Trophoblast cell (in vitro differentiated cells and primary cell): ENCODE measurements at regions not wholly inside any gene's neighbourhood (a gene's known extent, or its start where the extent isn't known, plus 50 kb on each side); places are given as distances from the start of the nearest gene placed in this dataset.
"Not testable (repeated sequence)": the region's sequence is repeated elsewhere in the genome, so short reads cannot be mapped to it uniquely, and the experiment has no call there.

Source experiments
- DNase-seq, 2 donors: peaks; one replicate each; pipeline ENCODE4 v3.0.0-alpha.2; 2016
- H2AFZ ChIP-seq: 2 replicates; pipeline ENCODE4 v1.6.1; 2013; ENCODE audit warnings: low read length, moderate library complexity, mild to moderate bottlenecking; ENCODE audit not compliant: insufficient read depth, poor library complexity
- H2AK5ac ChIP-seq: 2 replicates; pipeline ENCODE4 v1.6.1; 2013; ENCODE audit warnings: mild to moderate bottlenecking, low read length
- H2BK120ac ChIP-seq: 2 replicates; pipeline ENCODE4 v1.6.1; 2013; ENCODE audit warnings: low read length, mild to moderate bottlenecking, moderate library complexity; ENCODE audit not compliant: insufficient read depth, poor library complexity
- H2BK12ac ChIP-seq: 2 replicates; pipeline ENCODE4 v1.6.1; 2013; ENCODE audit warnings: mild to moderate bottlenecking, low read length, moderate library complexity
- H2BK5ac ChIP-seq: 2 replicates; pipeline ENCODE4 v1.6.1; 2013; ENCODE audit warnings: low read length, low read depth, moderate library complexity, mild to moderate bottlenecking; ENCODE audit not compliant: poor library complexity
- H3K14ac ChIP-seq: 2 replicates; pipeline ENCODE4 v1.6.1; 2013; ENCODE audit warnings: mild to moderate bottlenecking, low read length
- H3K18ac ChIP-seq: 2 replicates; pipeline ENCODE4 v1.6.1; 2013; ENCODE audit warnings: mild to moderate bottlenecking, low read length
- H3K23ac ChIP-seq: 2 replicates; pipeline ENCODE4 v1.6.1; 2013; ENCODE audit warnings: low read length
- H3K27ac ChIP-seq: 2 replicates; pipeline ENCODE4 v1.5.1; 2013; ENCODE audit warnings: low read depth, mild to moderate bottlenecking, inconsistent platforms, low read length, moderate library complexity
- H3K27me3 ChIP-seq: 2 replicates; pipeline ENCODE4 v1.6.1; 2013; ENCODE audit warnings: inconsistent platforms, mild to moderate bottlenecking, low read length, moderate library complexity; ENCODE audit not compliant: insufficient read depth
- H3K36me3 ChIP-seq, 2 experiments: 1 replicate in 1 of 2; 2 replicates in 1 of 2; pipeline ENCODE4 v1.6.1; 2013; ENCODE audit warnings: low read length in 2 of 2, mild to moderate bottlenecking in 2 of 2, moderate library complexity in 1 of 2; ENCODE audit not compliant: insufficient read depth in 2 of 2, control insufficient read depth in 1 of 2
- H3K4ac ChIP-seq: 2 replicates; pipeline ENCODE4 v1.6.1; 2013; ENCODE audit warnings: low read depth, mild to moderate bottlenecking, low read length, moderate library complexity
- H3K4me1 ChIP-seq, 2 experiments: 1 replicate in 1 of 2; 2 replicates in 1 of 2; pipeline ENCODE4 v1.6.1; 2013; ENCODE audit warnings: low read length in 2 of 2, mild to moderate bottlenecking in 2 of 2, moderate library complexity in 1 of 2; ENCODE audit not compliant: insufficient read depth in 2 of 2, control insufficient read depth in 1 of 2
- H3K4me2 ChIP-seq: 2 replicates; pipeline ENCODE4 v1.6.1; 2013; ENCODE audit warnings: inconsistent platforms, mild to moderate bottlenecking, low read length, moderate library complexity
- H3K4me3 ChIP-seq: 2 replicates; pipeline ENCODE4 v1.5.1; 2013; ENCODE audit warnings: mild to moderate bottlenecking, low read depth, low read length, inconsistent platforms
- H3K79me1 ChIP-seq: one replicate; pipeline ENCODE4 v1.6.1; 2013; ENCODE audit warnings: low read length
- H3K79me2 ChIP-seq: 2 replicates; pipeline ENCODE4 v1.6.1; 2013; ENCODE audit warnings: low read length, mild to moderate bottlenecking; ENCODE audit not compliant: control insufficient read depth, insufficient read depth, poor library complexity
- H3K9ac ChIP-seq: 2 replicates; pipeline ENCODE4 v1.6.1; 2013; ENCODE audit warnings: mild to moderate bottlenecking, low read length
- H3K9me3 ChIP-seq: 2 replicates; pipeline ENCODE4 v1.6.1; 2013; ENCODE audit warnings: low read depth, mild to moderate bottlenecking, control low read depth, inconsistent platforms, low read length; ENCODE audit not compliant: insufficient read depth
- H4K12ac ChIP-seq: 2 replicates; pipeline ENCODE4 v1.6.1; 2013; ENCODE audit warnings: low read depth, mild to moderate bottlenecking, low read length, moderate library complexity
- H4K8ac ChIP-seq: 2 replicates; pipeline ENCODE4 v1.6.1; 2013; ENCODE audit warnings: low read depth, mild to moderate bottlenecking, low read length, moderate library complexity
- H4K91ac ChIP-seq: one replicate; pipeline ENCODE4 v1.6.1; 2013; ENCODE audit warnings: low read depth, mild to moderate bottlenecking, low read length, moderate library complexity
- WGBS: extraction: QIAGEN DNeasy Blood & Tissue Kit; methylation state at CpG from one replicate; pipeline ENCODE4 v1.1.7; 2013; ENCODE audit warnings: missing lambda C conversion rate; ENCODE audit not compliant: insufficient read length, insufficient coverage; ENCODE audit errors: extremely low coverage; 5-methylcytosine and 5-hydroxymethylcytosine counted together

DNA sequence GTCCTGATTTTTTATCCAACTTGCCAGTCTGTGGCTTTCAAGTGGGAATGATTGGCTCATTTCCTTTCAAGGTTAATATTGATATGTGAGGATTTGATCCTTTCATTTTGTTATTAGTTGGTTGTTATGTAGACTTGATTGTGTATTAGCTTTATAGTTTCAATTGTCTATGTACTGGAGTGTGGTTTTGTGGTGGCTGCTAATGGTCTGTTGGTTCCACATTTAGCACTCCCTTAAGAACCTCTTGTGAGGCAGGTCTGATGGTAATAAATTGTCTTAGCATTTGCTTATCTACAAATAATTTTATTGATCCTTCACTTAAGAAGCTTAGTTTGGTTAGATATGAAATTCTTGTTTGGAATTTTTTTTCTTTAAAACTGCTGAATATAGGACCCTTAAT, 190.6 kb downstream of the CPXCR1 start:
- H3K4ac ChIP-seq, result no peak overlapping the region
- H4K91ac ChIP-seq, result no peak overlapping the region
- H3K9ac ChIP-seq, result no peak overlapping the region
- H3K23ac ChIP-seq, result no peak overlapping the region
- no peak overlapping the region for H4K8ac ChIP-seq
- no peak overlapping the region for H4K12ac ChIP-seq
- no peak overlapping the region for H3K27ac ChIP-seq
- no peak overlapping the region for H3K4me2 ChIP-seq
- H2BK12ac ChIP-seq, result no peak overlapping the region
- H3K79me1 ChIP-seq, result no peaks in the 10 kb centered on the region
- no peak overlapping the region for H3K4me3 ChIP-seq
- no peak overlapping the region for H3K18ac ChIP-seq
- no peaks in the 10 kb centered on the region for H3K79me2 ChIP-seq
- no peaks in the 10 kb centered on the region for H3K4me1 ChIP-seq
- H3K27me3 ChIP-seq, result no peaks in the 10 kb centered on the region
- H3K14ac ChIP-seq, result no peak overlapping the region
- no peak overlapping the region for H2AK5ac ChIP-seq
- H3K36me3 ChIP-seq, result no peaks in the 10 kb centered on the region
- no peak overlapping the region for H2BK5ac ChIP-seq
- no peak overlapping the region for H2BK120ac ChIP-seq
- DNase-seq, result no peak
- no peaks in the 10 kb centered on the region for H3K9me3 ChIP-seq
- H2AFZ ChIP-seq, result no peak overlapping the region

DNA sequence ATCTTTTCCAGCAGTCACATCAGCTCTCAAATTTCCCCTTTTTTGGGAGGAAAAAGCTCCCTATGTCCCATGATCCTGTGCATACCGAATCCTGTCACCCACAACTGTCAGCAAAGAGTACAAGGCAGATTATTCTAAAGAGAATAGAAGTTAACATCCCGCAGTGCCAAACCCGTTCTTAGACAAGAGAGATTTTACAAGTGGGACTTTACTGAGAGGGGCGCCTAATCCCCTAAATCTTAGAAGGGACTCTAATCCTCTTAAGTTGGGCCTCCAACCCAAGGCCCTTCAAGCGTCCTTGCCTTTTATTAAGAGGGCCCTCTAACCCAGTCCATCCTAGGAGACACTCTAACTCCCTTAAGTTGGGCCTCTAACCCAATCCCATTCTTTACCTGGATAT, 193.9 kb downstream of the CPXCR1 start:
- Histone ChIP-seq H4K12ac (no peak overlapping the region), H3K4ac (no peak overlapping the region), H3K36me3 (no peaks in the 10 kb centered on the region), H3K23ac (no peak overlapping the region), H2AFZ (no peak overlapping the region), H3K18ac (no peak overlapping the region), H3K4me2 (no peak overlapping the region), H2BK5ac (no peak overlapping the region), H3K27ac (no peak overlapping the region), H3K4me3 (no peak overlapping the region), H4K8ac (no peak overlapping the region), H4K91ac (no peak overlapping the region), H2BK120ac (no peak overlapping the region), H3K9ac (no peak overlapping the region), H3K27me3 (no peaks in the 10 kb centered on the region), H3K14ac (no peak overlapping the region), H3K79me2 (no peaks in the 10 kb centered on the region), H3K9me3 (no peaks in the 10 kb centered on the region), H3K4me1 (no peaks in the 10 kb centered on the region), H3K79me1 (no peaks in the 10 kb centered on the region), H2BK12ac (no peak overlapping the region), H2AK5ac (no peak overlapping the region)
- WGBS, result no CpG with 5 or more reads among the region's 5 CpGs
- DNase-seq, result no peak

DNA sequence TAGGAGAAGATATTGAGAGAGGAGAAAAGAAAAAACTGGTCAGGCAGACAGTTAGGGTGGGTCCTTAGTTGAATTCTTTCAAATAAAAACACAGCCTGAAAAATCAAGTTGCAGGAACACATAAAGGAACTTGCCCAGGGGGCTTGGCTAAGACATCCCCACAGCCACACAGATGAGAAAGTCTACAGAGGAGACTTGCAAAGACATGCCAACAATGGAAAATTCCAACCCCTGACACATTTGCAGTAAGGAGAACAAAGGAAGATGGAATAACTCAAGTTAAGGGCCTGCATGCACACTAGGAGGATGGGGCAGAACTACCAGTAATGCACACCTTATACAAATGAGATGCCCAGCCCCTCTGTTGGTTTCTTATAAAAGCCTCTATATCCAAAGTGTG, 197.6 kb downstream of the CPXCR1 start:
- Histone ChIP-seq H3K27ac (no peak overlapping the region), H4K12ac (no peak overlapping the region), H2BK120ac (no peak overlapping the region), H2BK12ac (no peak overlapping the region), H3K4me2 (no peak overlapping the region), H2AK5ac (no peak overlapping the region), H2BK5ac (no peak overlapping the region), H3K36me3 (no peaks in the 10 kb centered on the region), H3K4me1 (no peaks in the 10 kb centered on the region), H3K9ac (no peak overlapping the region), H4K91ac (no peak overlapping the region), H3K23ac (no peak overlapping the region), H3K79me1 (no peaks in the 10 kb centered on the region), H2AFZ (no peak overlapping the region), H3K4me3 (no peak overlapping the region), H3K27me3 (no peaks in the 10 kb centered on the region), H3K18ac (no peak overlapping the region), H4K8ac (no peak overlapping the region), H3K9me3 (no peaks in the 10 kb centered on the region), H3K14ac (no peak overlapping the region), H3K79me2 (no peaks in the 10 kb centered on the region), H3K4ac (no peak overlapping the region)
- no peak for DNase-seq

- not testable (repeated sequence) for DNase-seq, H2BK5ac ChIP-seq, H2AFZ ChIP-seq, H2BK12ac ChIP-seq, H3K9ac ChIP-seq, H3K23ac ChIP-seq, H2AK5ac ChIP-seq, H3K27ac ChIP-seq, H3K79me2 ChIP-seq, H3K9me3 ChIP-seq, H2BK120ac ChIP-seq, H4K8ac ChIP-seq, H3K18ac ChIP-seq, H3K4me3 ChIP-seq, H3K27me3 ChIP-seq, H3K14ac ChIP-seq, H3K79me1 ChIP-seq, H3K4ac ChIP-seq, H4K12ac ChIP-seq, H3K4me2 ChIP-seq, H4K91ac ChIP-seq, H3K4me1 ChIP-seq, H3K36me3 ChIP-seq
- no CpG with 5 or more reads among the region's 4 CpGs for WGBS
These were observed 209.0 kb downstream of the CPXCR1 start for GRCh38 chrX:88956059-88956458.

DNA sequence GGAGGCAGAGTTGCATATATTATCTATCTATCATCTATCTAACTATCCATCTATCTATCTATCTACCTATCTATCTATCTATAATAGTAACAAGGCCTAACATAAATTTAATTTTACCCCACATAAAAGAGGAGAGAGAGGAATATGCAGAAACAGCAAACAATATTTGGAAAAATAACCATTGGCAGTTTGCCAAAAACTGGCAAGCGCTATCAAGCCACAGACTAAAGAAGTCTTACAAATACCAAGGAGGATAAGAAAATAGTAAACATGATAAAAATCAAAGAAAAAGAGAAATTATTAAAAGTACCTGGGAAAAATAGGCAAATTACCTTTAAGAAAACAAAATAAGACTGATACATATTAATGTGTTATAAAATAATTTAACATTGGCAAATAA, 230.8 kb downstream of the CPXCR1 start:
- no peaks in the 10 kb centered on the region for H3K36me3 ChIP-seq
- no peak overlapping the region for H2BK12ac ChIP-seq
- no peaks in the 10 kb centered on the region for H3K9me3 ChIP-seq
- no peak overlapping the region for H2BK5ac ChIP-seq
- no peaks in the 10 kb centered on the region for H3K4me1 ChIP-seq
- H4K12ac ChIP-seq, result no peak overlapping the region
- no peak for DNase-seq
- H3K23ac ChIP-seq, result no peak overlapping the region
- no peak overlapping the region for H3K4ac ChIP-seq
- no peak overlapping the region for H3K27ac ChIP-seq
- H3K4me3 ChIP-seq, result no peak overlapping the region
- no peak overlapping the region for H3K18ac ChIP-seq
- no peak overlapping the region for H3K9ac ChIP-seq
- no peak overlapping the region for H4K91ac ChIP-seq
- no peak overlapping the region for H2AK5ac ChIP-seq
- WGBS, result no CpG with 5 or more reads among the region's 1 CpG
- H3K4me2 ChIP-seq, result no peak overlapping the region
- no peak overlapping the region for H2BK120ac ChIP-seq
- no peak overlapping the region for H2AFZ ChIP-seq
- no peaks in the 10 kb centered on the region for H3K79me2 ChIP-seq
- no peaks in the 10 kb centered on the region for H3K79me1 ChIP-seq
- no peak overlapping the region for H3K14ac ChIP-seq
- H4K8ac ChIP-seq, result no peak overlapping the region
- no peaks in the 10 kb centered on the region for H3K27me3 ChIP-seq
